HEK293T (cell line): ENCODE measurements at regions not wholly inside any gene's neighbourhood (a gene's known extent, or its start where the extent isn't known, plus 50 kb on each side); places are given as distances from the start of the nearest gene placed in this dataset.

Experiments used
- BHLHE40 ChIP-seq: fragments of 450-650 bp; IDR thresholded peaks from 2 replicates; pipeline ENCODE4 v1.6.1; 2016; ENCODE audit warnings: mild to moderate bottlenecking, moderate library complexity, borderline replicate concordance
- ELF4 ChIP-seq: fragments of 450-650 bp; IDR thresholded peaks from 2 replicates; pipeline ENCODE4 v1.6.1; 2017; ENCODE audit warnings: antibody characterized with exemption
- FOXA1 ChIP-seq: fragments of 450-650 bp; IDR thresholded peaks from 2 replicates; pipeline ENCODE4 v1.6.1; 2016; ENCODE audit warnings: mild to moderate bottlenecking
- PKNOX1 ChIP-seq: fragments of 450-650 bp; IDR thresholded peaks from 2 replicates; pipeline ENCODE4 v1.6.1; 2016
- SP1 ChIP-seq: fragments of 450-650 bp; IDR thresholded peaks from 2 replicates; pipeline ENCODE4 v1.6.1; 2017
- TARDBP ChIP-seq: fragments of 450-650 bp; IDR thresholded peaks from 2 replicates; pipeline ENCODE4 v1.6.1; 2016

GRCh38 chr5:114010362-114010761 is 351.5 kb upstream of the KCNN2 start:
- TF ChIP-seq FOXA1 (no peak), BHLHE40 (no peak), ELF4 (no peak), TARDBP (no peak), SP1 (no peak), PKNOX1 (no peak)
